Left renal pelvis (tissue), 4 donors: ENCODE measurements at regions not wholly inside any gene's neighbourhood (a gene's known extent, or its start where the extent isn't known, plus 50 kb on each side); places are given as distances from the start of the nearest gene placed in this dataset.

Experiments used
- DNase-seq, 4 donors: peaks; one replicate each; pipeline ENCODE4 v3.0.0-alpha.2; 2013; ENCODE audit warnings: low read depth in 4 of 4, low spot score in 3 of 4

- no peak for DNase-seq
These were observed 316.8 kb upstream of the TSHZ2 start for GRCh38 chr20:52655395-52655794.

GRCh38 chr20:52654567-52654966 lies 317.6 kb upstream of the TSHZ2 start:
- DNase-seq, result no peak

GRCh38 chr20:52652271-52652670 lies 319.9 kb upstream of the TSHZ2 start:
- no peak for DNase-seq

GRCh38 chr20:52649727-52650126 lies 322.4 kb upstream of the TSHZ2 start:
- no peak for DNase-seq

- no peak for DNase-seq
These were observed 326.3 kb upstream of the TSHZ2 start for GRCh38 chr20:52645822-52646221.

GRCh38 chr20:52643034-52643433 lies 329.1 kb upstream of the TSHZ2 start:
- DNase-seq, result no peak

GRCh38 chr20:52637201-52637600 lies 335.0 kb upstream of the TSHZ2 start:
- DNase-seq, result no peak

GRCh38 chr20:52631469-52631868 lies 340.7 kb upstream of the TSHZ2 start:
- DNase-seq, result no peak

- DNase-seq, result no peak
These were observed 342.0 kb upstream of the TSHZ2 start for GRCh38 chr20:52630138-52630537.

- DNase-seq, result no peak
These were observed 347.9 kb upstream of the TSHZ2 start for GRCh38 chr20:52624281-52624680.

- no peak for DNase-seq
These were observed 350.1 kb upstream of the TSHZ2 start for GRCh38 chr20:52622081-52622480.

GRCh38 chr20:52621401-52621800 lies 350.8 kb upstream of the TSHZ2 start:
- DNase-seq, result no peak

- DNase-seq, result no peak
These were observed 352.5 kb upstream of the TSHZ2 start for GRCh38 chr20:52619671-52620070.

- DNase-seq, result no peak
These were observed 353.1 kb upstream of the TSHZ2 start for GRCh38 chr20:52619101-52619500.

GRCh38 chr20:52616629-52617028 lies 355.5 kb upstream of the TSHZ2 start:
- no peak for DNase-seq

- no peak for DNase-seq
These were observed 357.9 kb upstream of the TSHZ2 start for GRCh38 chr20:52614051-52614863.

GRCh38 chr20:52612046-52612632 lies 360.0 kb upstream of the TSHZ2 start:
- no peak for DNase-seq

GRCh38 chr20:52610749-52611148 lies 361.4 kb upstream of the TSHZ2 start:
- DNase-seq, result no peak

GRCh38 chr20:52601295-52601971 lies 370.7 kb upstream of the TSHZ2 start:
- no peak for DNase-seq

GRCh38 chr20:52596256-52596655 lies 375.9 kb upstream of the TSHZ2 start:
- DNase-seq, result no peak

- no peak for DNase-seq
These were observed 376.6 kb upstream of the TSHZ2 start for GRCh38 chr20:52595518-52595917.

GRCh38 chr20:52593654-52594053 lies 378.5 kb upstream of the TSHZ2 start:
- no peak for DNase-seq
